HuH-7.5 (cell line): ENCODE measurements at regions not wholly inside any gene's neighbourhood (a gene's known extent, or its start where the extent isn't known, plus 50 kb on each side); places are given as distances from the start of the nearest gene placed in this dataset.
"Not testable (repeated sequence)": the region's sequence is repeated elsewhere in the genome, so short reads cannot be mapped to it uniquely, and the experiment has no call there.

Source experiments
- DNase-seq: peaks from one replicate; pipeline ENCODE4 v3.0.0; 2011; ENCODE audit warnings: low spot score

- DNase-seq = no peak
These were observed 360.6 kb downstream of the NR2F1-AS1 start for GRCh38 chr5:93220431-93220830.

GRCh38 chr5:93219641-93220145, 361.3 kb downstream of the NR2F1-AS1 start:
- DNase-seq = no peak

DNA sequence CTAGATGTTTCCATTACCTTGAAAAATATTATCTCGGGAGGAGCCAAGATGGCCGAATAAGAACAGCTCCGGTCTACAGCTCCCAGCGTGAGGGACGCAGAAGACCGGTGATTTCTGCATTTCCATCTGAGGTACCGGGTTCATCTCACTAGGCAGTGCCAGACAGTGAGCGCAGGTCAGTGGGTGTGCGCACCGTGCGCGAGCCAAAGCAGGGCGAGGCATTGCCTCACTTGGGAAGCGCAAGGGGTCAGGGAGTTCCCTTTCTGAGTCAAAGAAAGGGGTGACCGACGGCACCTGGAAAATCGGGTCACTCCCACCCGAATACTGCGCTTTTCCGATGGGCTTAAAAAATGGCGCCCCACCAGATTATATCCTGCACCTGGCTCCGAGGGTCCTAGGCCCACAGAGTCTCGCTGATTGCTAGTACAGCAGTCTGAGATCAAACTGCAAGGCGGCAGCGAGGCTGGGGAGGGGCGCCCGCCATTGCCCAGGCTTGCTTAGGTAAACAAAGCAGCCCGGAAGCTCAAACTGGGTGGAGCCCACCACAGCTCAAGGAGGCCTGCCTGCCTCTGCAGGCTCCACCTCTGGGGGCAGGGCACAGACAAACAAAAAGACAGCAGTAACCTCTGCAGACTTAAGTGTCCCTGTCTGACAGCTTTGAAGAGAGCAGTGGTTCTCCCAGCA, 367.8 kb downstream of the NR2F1-AS1 start:
- not testable (repeated sequence) for DNase-seq

DNA sequence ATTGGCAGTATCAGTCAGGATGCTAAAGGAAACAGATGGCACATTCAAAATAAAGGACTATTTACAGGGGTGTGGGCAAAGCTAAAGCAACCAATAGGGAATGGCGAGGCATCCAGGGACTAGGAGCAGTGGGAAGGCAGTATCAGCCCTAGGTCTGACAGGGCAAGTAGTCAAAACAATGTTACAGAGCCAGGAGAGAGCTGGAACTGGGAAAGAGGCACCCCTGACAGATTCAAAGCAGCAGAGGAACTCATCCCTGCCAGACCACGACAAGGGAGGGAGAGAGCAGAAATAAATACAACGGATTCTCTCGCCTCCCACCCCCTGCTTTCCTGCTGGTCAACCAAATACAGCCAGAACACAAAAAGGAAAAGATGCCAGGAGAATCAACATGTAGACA, 371.5 kb downstream of the NR2F1-AS1 start:
- no peak for DNase-seq

GRCh38 chr5:93208141-93208751, 372.8 kb downstream of the NR2F1-AS1 start:
- DNase-seq = no peak

GRCh38 chr5:93206203-93206602, 374.8 kb downstream of the NR2F1-AS1 start:
- DNase-seq = no peak

DNA sequence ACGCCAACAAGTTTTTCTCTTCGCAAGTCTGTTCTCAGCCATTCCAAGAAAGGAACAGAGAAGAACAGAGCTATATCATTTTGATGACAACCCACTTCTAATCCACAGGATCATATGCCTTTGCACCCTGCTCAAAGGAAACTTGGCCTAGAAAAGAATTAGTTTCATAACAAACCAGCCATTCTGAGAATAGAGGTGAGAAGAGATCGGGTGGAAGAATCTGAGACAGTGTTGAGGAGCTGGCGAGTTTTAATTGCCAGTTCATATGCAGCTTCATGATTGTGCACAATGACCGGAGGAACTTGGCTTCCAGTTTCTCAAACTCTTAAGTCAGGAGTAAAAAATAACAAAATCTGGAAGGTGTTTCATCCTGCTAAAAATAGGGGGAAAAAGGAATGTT, 380.0 kb downstream of the NR2F1-AS1 start:
- DNase-seq = no peak

DNA sequence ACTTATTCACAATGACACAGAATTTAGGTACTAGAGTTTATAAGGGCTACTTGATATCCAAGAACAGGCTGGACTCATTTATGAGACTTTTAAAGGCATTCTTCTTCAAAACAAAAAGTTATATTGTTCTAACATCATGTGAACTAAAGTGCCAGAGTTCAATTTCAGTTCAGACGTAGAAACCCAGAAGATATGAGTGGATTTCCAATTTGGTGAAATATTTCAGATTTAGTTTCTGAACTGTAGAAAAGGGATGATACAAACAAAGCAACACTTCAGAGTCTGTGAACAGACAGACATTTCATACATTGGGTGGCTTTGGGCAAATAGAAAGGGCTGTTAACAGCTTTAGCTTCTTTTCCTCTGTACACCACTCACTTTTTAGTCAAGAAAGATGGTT, 384.0 kb downstream of the NR2F1-AS1 start:
- no peak for DNase-seq

GRCh38 chr5:93193431-93194347, 387.3 kb downstream of the NR2F1-AS1 start:
- DNase-seq = no peak

DNA sequence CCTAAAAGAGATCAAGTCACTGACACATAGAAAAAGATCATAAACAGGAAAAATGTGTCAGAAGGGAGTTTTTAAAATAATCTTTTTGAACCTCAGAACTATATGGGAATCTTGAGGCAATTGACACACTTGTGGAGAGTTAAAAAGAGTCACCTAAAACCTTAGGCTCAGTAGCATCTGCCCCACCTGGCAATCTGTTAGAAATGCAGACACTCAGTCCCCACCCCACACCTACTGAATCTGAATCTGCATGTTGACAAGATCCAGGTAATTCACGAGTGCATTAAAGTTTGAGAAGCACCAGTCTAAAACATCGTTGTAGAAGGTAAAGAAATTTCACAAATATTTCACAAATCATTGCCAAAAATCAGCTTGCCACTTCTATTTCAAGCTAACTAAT, 388.3 kb downstream of the NR2F1-AS1 start:
- no peak for DNase-seq

DNA sequence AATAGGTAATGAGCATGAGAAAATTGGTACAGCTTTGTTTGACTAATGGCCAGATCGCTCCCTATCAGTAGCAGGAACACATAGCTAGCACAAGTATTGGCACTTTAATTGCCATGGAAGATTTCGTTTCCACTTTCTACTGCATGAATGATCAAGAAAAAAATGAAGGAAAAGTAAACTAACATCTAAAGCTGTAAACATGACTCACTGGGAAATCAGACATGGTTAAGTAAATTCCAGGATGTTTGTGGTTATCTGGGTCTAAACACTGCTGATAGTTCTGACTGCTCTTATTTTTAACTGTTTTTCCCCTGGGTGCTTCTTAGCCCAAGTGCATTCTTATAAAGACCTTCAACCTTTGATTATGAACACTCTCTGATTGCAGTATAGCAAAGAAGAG, 388.9 kb downstream of the NR2F1-AS1 start:
- DNase-seq = no peak

DNA sequence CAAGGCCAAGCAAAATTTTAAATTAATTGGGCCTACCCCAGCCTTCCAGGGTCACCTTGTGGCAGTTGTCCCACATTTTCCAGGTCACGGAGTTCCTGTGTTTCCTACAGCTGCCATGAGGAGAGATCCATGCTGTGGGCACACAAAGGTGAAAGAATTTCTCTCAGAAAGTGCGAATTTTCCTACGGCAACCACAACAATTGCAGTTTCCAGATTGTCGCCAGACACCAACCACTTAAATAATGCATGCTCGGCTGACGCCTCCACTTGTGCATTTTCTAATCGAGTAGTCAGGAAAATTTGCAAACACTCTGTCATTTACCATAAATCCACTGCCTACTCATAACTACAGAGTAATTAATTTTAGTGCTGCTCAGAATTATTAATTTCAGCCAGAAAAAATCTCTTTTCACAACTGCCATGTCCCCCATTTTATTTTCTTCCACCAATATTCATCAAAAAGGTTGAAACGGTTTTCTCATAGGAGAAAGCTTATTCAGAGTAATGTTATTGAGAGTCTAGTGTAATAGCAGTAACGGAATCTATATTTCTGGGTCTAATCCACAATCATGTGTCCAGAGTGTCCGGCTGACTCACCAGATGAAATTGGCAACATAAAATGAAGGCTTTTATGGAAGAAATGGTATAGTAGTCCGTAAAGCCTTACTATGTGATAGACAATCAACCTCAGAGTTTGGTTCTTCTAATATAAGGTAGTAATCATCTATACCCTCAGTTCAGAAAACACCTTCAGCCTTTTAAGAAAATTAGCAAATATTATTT, 389.8 kb downstream of the NR2F1-AS1 start:
- no peak for DNase-seq

- no peak for DNase-seq
These were observed 391.3 kb downstream of the NR2F1-AS1 start for GRCh38 chr5:93189707-93190120.

- no peak for DNase-seq
These were observed 392.0 kb downstream of the NR2F1-AS1 start for GRCh38 chr5:93188876-93189485.

DNA sequence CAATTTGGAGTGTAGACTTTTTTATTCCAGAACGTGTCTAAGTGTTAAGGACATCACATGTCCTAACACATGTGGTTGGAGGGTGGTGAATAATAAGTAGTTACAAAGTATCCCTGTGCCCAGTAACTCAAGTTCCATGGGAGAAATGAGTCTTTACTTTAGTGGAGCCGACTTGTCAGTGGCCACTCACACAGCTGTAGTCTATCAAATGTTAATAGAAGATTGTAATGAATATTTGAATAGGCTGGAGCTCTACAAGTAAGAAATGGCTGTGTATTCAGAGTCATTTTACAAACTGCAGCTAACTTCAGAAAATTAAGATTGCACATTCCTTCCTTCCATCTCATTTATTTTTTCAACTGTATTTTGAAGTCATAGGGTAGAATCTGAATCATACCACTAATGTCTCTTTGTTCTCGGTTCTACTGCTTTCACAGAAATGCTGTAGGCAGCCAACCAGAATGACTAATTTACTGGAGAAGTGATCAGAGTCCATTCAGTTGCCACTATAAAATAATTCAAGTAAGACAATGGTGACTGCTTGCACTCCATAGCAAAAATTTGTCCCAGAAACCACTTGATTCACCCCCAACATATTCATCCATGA, 394.8 kb downstream of the NR2F1-AS1 start:
- DNase-seq = no peak

- no peak for DNase-seq
These were observed 397.0 kb downstream of the NR2F1-AS1 start for GRCh38 chr5:93184041-93184440.

DNA sequence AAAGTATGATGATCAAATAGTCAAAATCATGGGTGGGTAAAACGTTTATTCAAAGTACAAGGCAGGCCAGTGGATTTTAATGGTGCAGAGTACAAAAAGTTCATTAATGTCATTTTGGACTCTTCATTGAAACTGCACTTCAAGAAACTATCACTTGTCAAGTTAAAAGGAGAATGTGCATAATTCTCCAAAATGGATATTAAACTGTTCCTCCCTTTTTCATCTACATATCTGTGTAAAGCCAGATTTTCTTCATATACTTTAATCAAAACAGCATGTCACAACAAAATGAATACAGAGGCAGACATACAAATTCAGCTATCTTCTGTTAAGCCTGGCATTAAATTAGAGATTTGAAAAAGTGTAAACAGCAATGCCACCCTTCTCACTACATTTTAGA, 401.6 kb downstream of the NR2F1-AS1 start:
- DNase-seq = no peak

DNA sequence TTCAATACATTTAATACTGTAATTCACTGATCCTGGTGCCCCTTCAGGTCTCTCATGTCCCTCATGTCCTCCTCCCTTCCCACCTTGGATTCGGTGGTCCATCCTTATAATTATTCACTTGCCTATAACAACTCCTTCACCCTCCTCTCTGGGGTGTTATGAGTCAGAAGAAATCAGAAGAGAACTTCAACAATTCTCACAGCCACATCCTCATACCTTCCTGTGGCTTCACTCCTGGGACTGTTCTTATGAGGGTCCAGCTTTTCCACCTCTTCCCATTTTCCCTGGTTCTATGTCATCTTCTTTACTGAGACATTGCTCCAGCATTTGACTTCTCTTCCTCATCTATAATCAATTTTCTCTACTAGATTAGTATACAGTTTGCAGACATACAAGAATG, 406.1 kb downstream of the NR2F1-AS1 start:
- DNase-seq = no peak

- no peak for DNase-seq
These were observed 415.5 kb downstream of the NR2F1-AS1 start for GRCh38 chr5:93165559-93165958.

- no peak for DNase-seq
These were observed 416.3 kb downstream of the NR2F1-AS1 start for GRCh38 chr5:93164690-93165089.
